HG03039 (cell line): ENCODE measurements at regions not wholly inside any gene's neighbourhood (a gene's known extent, or its start where the extent isn't known, plus 50 kb on each side); places are given as distances from the start of the nearest gene placed in this dataset.

Source experiments
- ATAC-seq: cut with Tn5 transposase; IDR thresholded peaks from one replicate; pipeline ENCODE4 v1.9.1; 2021; ENCODE audit warnings: mild to moderate bottlenecking, moderate library complexity; ENCODE audit not compliant: unreplicated experiment

DNA sequence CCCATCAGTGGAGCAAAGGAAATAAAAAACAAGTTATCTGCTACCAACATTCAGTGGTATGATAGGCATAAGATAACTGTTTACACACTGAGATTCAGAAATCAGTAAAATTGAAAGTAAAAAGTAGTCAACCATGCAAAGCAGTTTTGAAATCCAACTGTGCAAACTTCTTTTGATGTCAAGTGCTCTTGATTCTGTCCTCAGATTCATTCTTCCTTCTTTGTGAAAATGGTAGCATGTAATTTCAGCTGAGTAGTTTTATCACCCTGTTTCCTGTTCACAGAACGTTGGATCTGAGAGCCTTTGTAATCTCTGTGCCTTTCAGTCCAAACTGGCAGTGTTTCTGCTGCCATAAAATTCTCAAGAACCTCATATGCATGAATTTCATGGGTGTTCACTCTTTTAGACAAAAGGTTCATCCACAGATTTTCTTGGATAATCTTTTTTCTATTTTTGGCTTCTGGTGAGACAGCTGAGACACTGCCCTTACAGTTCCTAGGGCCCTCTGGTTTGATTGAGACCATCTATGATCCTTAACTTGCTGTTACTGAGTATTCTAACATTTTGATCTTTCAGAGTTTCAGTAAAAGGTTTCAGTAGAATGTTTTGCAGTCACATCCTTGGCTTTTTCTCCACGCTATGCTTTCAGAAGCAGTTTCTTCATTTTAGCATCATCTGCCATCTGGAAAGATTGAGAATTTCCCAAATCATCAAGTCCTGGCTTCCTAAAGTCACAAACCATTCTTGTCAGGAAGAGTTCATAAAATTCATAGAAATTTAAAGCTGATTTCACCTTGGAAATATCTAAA is 272.3 kb upstream of the EPHA4 start:
- no peak for ATAC-seq

DNA sequence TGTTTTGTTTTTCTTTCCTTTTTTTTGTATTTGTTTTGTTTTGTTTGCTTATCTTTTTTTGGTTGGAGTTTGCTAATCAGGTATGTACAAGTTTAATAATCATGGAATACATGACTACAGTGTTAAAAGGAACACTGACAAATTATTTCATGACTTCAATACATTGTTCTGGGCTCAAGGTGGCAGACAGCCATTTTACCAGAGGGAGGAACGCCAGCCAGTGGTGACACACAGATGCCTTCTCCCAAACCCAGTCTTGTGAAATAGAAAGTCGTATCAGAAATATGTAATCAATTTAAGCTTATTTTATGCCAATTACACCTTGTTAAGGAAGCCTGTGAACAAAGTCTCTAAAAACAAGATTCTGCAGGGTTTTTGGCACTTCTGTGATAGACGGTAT is 264.0 kb upstream of the EPHA4 start:
- ATAC-seq: no peak

DNA sequence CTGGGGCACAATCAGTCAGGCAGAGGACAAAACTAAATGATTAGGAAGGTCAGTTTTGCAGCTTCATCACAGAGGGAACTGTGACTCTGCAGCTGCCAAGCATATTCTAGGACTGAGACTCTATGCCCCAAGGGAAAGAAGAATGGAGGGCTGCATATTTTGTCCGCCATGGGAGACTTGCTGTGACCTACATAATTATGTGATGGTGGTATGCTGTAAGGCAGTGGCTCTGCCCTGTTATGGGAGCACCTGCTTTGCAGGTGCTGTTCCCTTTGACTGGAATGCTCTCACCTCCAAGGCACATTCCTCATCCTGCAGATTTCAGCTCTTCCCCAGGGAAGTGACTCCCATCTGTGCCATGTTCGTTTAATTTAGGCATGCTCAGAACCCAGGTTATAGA is 261.9 kb upstream of the EPHA4 start:
- ATAC-seq: no peak

DNA sequence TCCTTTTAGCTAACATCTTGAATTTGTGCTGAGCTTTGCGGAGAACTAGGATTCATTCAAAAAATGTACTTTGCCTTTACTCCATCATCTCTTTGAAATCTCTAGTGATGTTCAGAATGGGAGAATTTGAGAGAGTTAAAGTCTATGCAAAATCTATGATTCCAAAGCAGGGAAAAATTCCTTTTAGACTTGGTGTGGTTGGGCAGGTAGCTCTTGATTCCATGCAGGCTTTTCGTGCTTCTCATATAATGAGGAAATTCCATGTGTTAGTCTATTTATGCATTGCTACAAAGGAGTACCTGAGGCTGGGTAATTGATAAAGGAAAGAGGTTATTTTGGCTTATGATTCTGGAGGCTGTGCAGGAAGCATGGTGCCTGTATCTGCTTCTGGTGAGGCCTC is 258.9 kb upstream of the EPHA4 start:
- no peak for ATAC-seq

DNA sequence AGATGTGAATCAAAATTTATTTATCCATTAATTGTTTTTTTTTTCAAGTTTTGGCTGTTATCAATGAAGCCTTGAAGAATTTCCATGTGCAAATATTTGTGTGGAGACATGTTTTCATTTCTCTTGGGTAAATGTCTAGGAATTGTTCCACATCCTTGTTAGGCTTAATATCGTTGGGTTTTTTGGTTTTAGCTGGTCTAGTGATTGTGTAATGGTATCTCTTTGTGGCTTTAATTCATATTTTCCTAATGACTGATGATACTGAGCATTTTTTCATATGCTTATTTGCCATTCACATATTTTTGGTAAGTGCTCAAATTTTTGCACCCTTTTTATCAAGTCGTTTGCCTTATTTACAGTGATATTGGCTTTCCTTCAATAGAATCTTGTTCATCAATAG is 250.3 kb upstream of the EPHA4 start:
- ATAC-seq: no peak

DNA sequence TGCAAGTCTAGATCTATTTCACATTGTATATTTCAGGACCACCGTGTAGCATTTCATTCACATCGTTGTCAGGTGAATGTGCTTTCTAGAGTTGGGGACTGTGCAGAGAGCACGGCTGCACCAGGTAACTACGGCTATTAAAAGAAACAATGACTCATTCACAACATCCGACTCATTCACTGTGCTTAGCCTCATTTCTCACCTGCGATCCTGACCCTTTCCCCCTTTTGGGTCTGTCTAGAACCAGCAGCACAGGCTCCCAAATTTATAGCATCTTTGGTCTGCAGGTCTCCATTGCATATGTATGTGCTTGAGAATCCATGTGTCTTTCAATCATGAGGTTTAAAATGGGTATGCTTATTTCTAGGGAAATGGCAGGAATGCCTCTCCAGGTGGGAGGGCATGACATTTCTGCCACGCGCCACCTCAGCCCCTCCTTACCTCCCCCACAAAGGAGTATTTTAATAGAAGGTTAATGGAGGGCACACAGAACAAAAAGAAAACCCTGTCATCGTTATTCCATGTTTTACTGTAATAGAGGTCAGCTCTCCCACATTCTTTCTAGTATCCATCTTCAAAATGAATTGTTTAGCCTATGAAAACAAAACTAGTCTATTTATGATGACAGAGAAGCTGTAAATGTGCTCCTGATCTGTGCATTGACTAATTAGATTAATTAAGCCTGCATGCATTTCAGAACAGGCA is 246.7 kb upstream of the EPHA4 start:
- no peak for ATAC-seq

DNA sequence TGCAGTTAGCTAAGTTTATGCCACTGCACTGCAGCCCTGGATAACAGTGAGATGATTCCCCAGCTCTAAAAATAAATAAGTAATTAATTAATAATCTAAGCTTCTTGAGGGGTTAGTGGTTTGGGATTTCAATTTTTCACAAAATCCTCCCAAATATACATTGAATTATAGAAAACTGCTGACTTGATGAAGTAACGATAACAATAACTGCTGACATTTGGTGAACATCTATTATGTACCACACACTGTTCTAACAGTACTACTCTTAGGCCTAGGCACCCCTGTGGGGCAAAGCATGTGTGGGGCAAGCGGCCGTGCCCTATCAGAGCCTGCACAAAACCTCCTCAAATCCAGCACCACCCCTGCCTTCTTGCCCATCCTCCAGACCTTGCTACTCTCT is 245.8 kb upstream of the EPHA4 start:
- ATAC-seq: no peak

DNA sequence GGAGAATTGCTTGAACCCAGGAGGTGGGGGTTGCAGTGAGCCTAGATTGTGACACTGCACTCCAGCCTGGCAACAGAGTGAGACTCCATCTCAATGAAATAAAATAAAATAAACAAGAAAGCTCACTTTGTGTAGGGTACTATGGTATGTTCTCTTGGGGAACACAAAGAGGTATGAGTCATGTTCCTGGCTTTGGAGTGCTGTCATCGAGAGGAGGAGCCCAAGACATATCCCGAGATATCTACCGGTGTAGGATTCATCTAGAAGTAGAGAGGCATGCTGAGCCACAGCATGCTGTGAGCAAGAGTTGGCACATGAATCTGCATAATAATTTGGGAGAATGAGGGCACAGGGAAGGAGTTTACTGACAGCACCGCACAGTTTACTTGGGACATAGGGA is 244.9 kb upstream of the EPHA4 start:
- no peak for ATAC-seq

DNA sequence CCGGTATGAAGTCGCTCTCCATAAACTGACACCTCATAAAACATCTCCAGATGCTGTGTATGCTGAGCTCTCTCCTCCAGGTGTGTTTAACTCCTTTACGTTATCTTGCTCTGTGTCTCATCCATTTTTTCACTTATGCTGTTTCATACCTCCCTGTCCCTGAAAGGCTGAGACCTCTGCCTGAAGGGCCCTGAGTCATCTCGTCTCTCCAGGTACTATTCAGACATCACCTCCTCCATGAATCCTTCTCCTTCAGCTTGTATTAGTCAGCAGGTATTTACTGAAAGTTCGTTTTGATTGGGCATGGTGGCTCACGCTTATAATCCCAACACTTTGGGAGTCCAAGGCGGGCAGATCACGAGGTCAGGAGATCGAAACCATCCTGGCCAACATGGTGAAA is 244.5 kb upstream of the EPHA4 start:
- ATAC-seq: no peak

DNA sequence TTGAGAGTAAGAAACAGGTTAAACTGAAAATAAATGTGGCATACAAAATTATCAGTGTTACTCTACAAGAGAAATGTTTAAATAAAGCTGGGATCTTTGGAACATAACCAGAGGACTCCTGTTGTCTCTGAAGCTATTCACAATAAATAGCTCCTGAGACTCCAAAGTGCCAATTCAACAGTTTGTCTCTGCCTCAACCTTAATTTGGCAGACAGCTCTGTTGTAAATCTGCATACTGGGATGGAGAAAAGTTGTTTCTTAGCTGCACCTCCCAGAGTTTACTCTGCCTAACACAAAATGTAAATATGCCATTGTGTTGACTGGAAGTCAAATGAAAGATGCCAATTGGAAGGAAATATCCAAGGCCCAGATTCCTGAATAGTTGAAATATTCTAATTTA is 238.5 kb upstream of the EPHA4 start:
- no peak for ATAC-seq

DNA sequence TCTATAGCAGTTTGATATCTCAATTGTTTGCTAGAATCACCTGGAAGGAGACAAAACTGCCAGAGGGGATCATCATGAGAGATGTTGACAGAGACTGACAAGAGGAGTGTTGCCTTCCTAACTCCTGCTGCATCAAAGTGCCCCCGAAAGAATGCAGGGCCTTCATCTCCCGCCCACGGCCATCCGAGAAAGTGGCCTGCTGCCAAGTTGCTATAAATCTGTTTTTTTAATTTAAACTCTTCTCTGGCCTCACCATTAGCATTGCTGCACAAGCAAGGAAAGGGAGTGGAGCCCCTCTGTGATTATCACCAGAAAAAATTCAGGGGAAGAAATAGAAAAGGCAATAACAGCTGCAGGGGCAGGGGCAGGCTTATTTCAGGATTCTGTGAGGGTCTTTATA is 238.1 kb upstream of the EPHA4 start:
- no peak for ATAC-seq

DNA sequence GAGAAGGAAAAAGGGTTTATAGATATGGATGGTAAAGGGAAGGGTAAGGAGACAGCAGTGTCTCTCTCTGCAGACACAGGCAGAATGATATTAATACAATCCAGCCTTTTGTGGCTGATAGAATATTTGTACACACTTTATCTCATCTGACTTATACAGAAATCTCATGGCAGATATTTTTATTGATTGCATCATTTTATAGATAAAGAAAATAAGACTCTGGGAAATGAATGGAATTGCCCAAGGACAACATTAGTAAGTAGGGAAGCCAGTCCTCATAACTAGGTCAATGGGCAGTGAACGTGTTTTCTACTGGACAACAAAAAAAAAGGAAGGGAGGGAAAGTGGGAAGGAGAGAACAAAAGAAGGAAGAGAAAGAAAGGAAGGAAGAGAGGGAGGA is 236.4 kb upstream of the EPHA4 start:
- no peak for ATAC-seq

DNA sequence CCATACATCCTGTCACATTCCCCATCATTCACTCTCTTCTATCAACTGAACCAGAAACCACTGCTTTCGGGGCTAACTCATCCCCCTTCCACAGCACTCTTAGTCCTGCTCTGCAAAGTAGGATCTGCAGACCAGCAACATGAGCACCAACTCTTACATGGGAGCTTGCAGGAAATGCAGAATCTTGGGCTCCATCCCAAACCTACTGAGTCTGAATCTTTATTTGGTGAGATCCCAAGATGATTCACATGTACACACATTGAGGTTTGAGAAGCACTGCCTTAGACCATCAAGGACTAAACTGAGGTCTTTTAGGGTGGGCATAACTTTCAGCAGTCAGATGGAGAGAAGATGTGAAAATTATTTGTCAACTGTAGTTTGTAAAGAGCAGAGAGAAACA is 235.6 kb upstream of the EPHA4 start:
- ATAC-seq: no peak

DNA sequence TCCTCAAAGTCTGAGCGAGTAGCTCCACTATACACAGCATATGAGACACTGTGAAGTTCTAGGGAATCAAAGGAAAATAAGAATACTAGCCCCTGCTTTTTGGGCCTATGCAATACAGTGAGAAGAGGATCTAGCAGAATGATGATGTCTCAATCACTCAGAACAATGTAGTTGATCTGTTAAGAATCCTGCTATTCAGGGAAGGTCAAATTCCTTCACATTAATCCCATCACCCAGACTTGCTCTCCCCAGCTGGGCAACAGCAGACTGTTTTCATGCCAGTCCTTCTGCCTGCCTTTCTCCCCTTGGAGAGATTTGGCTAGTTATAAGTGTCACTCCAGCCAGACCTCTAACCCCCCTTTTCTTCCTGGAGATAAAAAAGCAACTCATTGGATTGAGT is 230.0 kb upstream of the EPHA4 start:
- no peak for ATAC-seq

DNA sequence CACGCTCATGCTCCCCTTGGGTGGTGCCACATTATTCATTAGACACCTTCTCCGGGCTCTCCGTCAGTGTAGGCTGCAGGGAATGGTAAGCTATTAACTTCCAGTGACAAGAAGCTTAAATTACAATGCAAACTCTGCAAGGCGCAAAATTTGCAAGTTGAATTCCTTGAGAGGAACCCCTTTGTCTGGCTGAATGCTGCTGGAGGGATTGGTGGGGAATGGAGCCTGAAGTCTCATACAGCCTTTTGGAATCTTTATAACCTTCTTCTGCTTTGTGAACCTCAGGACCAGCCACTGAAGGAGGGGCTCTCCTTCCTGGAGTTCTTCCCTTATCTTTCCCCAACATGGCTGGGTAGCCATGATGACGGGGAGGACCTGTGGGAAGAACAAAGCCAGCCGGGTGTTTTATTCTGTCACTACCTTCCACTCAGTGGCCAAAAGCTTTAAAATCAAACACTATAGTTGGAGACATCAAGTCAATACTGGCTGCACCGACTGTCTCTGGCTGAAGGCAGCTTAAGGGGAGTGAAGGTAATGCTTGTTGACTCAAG is 220.9 kb upstream of the EPHA4 start:
- ATAC-seq: no peak

DNA sequence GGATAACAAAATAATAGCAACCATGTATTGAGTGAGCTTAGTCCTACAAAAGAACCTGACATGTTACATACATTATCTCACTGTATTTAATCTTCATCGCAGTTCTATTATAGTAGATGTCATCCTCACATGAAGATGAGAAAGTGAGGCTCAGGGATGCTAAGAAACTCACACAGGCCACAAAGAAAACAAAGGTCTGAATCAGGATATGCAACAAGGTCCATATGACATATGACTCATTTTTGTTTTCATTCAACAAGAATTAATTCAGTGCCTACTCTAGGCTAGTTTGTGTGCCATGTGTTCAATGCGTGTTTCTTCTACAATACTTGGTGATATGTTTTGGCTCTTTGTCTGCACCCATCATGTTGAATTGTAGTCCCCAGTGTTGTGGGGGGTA is 219.7 kb upstream of the EPHA4 start:
- no peak for ATAC-seq

DNA sequence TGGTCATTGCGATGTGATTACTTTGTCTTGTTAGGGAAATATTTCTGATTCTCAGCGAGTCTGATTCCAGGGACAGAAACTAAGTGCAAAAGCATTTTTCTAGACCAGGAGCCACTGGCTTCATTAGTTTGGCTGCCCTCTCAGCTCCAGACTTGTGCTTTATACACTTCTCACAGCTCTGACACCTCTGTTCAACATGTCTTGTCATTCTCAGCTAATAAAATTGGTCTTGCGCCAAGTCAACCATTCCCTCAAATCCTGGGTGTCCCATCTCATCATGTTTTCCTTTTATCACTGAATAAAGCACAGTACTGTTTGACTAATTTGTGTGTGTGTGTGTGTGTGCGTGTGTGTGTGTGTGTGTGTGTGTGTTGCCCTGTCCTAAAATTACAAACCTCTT is 215.5 kb upstream of the EPHA4 start:
- ATAC-seq: no peak

DNA sequence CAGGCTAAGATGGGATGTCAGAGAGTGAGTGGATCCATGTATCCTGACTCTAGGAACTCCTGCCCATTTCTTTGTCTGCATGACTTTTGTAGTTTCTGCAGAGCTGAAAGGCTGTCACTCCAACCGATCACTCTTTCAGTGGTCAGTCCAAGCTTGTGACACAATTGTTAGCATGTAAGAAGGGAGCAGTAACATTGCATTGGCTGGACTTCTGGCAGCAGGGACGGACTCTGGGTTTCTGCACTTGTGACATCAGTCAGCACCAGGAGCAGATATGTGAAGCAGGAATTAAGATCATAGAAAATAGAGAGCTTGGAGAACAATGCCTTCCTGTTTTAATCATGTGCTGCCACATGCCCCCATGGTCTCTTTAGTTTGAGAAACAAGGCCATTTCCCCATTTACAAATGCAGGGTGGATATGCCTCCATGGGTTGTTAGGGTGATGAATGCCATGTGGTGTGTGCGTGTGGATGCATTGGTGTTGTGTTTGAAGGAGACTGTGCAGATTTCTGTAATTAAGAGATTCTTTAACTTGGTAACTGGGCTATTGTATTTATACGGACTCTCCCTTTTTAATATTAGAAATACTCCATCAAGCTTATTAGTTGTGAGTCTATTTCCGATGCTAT is 214.3 kb upstream of the EPHA4 start:
- no peak for ATAC-seq

DNA sequence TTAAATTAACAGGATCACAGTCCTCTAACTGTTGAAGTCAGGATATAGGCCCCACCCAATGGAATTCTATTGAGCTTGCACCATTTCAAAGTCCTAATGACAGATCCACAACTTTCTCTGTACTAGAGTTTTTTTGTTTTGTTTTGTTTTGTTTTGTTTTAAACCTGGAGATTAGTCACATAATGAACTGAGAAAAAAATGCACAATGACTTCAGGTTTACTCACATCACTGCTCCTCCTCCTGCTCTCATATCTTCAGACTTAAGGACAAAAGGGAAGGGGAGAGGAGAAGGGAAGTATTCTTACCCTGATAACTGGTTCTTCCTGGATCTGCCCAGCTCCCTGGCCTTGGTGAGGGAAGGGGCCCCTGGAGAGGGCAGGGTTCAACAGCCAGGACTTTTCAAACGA is 208.2 kb upstream of the EPHA4 start:
- ATAC-seq: no peak

DNA sequence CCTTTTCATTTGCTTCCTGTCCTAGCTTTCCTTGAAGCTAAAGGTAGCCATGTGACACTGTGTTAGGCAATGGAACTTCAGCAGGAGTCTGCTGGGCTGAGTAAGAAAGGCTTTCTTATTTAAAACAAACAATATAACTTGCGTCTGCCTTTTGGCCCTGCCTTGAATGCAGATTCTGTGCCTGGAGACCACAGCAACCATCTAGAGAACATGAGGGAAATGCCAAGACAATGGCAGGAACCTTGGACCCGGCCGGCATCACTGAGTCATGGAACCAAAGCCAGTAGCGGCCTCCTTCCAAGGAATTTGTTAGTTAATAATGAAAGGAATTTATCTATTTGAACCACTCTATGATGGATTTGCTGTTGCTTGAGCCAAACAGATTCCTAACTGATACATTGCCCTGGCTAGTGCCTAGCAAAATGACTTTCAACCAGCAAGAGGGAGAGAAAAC is 207.5 kb upstream of the EPHA4 start:
- ATAC-seq: no peak

DNA sequence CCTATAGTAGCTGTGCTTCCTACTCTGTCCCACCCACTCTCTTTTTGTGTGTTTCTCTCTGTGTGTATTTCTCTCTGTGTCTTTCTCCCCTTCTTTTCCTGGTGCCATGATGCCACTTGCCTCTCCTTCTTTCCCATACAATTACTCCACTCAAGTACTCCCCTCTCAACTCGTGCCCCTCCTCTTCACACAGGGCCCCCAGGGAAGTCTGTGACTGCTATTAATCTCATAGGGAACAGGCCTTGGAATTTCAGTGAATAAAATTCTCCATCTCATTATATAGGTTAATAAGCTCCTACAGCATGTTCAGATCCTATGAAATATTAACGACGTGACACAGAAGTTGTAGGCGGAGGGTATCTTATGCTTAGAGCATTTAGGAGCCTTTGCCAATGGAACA is 205.9 kb upstream of the EPHA4 start:
- no peak for ATAC-seq

DNA sequence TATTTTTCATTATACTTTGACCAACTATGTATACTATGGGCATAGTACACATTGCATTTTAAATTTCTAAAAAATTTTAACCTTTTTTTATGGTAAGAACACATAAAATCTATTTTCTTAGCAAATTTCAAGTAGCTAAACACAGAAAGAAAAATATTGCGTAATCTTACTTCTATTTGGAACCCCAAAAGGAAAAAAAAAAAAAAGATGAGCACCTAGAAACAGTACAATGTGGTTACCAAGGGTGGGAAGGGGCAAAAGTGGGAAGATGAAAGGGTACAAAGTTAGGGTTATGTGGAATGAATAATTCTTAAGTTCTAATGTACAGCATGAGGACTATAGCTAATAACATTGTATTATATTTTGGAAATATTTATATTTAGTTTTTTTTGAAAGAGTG is 205.0 kb upstream of the EPHA4 start:
- no peak for ATAC-seq
